ENCODE measurements at regions not wholly inside any gene's neighbourhood (a gene's known extent, or its start where the extent isn't known, plus 50 kb on each side); places are given as distances from the start of the nearest gene placed in this dataset.

GRCh38 chr18:75700561-75700960, 273.1 kb upstream of the SMIM21 start:
- H3K9me3 ChIP-seq (ENCODE audit: control insufficient read depth, insufficient read depth, low read depth, low read length): no peaks in the 10 kb centered on the region
- H3K79me2 ChIP-seq (ENCODE audit: control insufficient read depth, insufficient read depth, low read length): no peaks in the 10 kb centered on the region

DNA sequence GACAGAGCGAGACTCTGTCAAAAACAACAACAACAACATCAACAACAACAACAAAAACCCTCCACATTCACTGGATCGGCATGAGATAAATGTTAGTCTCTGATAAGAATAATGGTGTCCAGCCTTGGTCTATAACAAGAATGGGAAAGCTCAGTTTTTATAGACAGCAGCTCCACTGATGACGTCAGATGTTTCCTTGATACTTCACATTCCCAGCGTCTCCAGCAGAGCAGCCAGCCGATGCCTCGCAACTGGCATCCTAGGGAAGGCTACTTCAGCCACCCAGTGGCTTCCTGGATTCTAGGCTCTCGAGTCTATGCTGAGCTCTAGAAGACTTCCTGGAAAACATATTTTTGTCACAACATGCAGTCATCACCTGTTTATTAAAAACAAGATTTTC, 271.4 kb upstream of the SMIM21 start:
- no peak for DNase-seq (ENCODE audit: low read depth in 2 of 2)
- Histone ChIP-seq H3K4me2 (ENCODE audit: extremely low read depth, insufficient read depth, low read length) (no peak overlapping the region), H3K9me3 (ENCODE audit: control insufficient read depth, insufficient read depth, low read depth, low read length) (no peaks in the 10 kb centered on the region)

More at GRCh38 chr18:75700561-75700960, 273.1 kb upstream of the SMIM21 start:
- no peak overlapping the region for H3K4me2 ChIP-seq (ENCODE audit: extremely low read depth, insufficient read depth, low read length)
- no peak overlapping the region for H3K27ac ChIP-seq (ENCODE audit: insufficient read depth, low read length)
- DNase-seq (ENCODE audit: low read depth in 2 of 2): no peak
- H3K4me1 ChIP-seq (ENCODE audit: control insufficient read depth, extremely low read depth, insufficient read depth, low read length): no peaks in the 10 kb centered on the region
- no peaks in the 10 kb centered on the region for H4K20me1 ChIP-seq (ENCODE audit: control insufficient read depth, extremely low read depth, insufficient read depth, low read length)
- H2AFZ ChIP-seq (ENCODE audit: low read length): no peak overlapping the region
- no peak overlapping the region for H3K9ac ChIP-seq (ENCODE audit: insufficient read depth, low read length)
- no peaks in the 10 kb centered on the region for H3K27me3 ChIP-seq (ENCODE audit: control insufficient read depth, insufficient read depth, low read length)
- H3K4me3 ChIP-seq (replicated peaks in 1 of 4; ENCODE audit: control extremely low read depth in 1 of 4, insufficient read depth in 1 of 4, low read depth in 3 of 4, low read length in 4 of 4): no peak overlapping the region
- no peaks in the 10 kb centered on the region for H3K36me3 ChIP-seq (ENCODE audit: control insufficient read depth, insufficient read depth, low read length)
- TF ChIP-seq EZH2 (IDR thresholded peaks at IDR 0.05; ENCODE audit: low read length, missing control alignments): no peak
- TF ChIP-seq, protein P1, sequence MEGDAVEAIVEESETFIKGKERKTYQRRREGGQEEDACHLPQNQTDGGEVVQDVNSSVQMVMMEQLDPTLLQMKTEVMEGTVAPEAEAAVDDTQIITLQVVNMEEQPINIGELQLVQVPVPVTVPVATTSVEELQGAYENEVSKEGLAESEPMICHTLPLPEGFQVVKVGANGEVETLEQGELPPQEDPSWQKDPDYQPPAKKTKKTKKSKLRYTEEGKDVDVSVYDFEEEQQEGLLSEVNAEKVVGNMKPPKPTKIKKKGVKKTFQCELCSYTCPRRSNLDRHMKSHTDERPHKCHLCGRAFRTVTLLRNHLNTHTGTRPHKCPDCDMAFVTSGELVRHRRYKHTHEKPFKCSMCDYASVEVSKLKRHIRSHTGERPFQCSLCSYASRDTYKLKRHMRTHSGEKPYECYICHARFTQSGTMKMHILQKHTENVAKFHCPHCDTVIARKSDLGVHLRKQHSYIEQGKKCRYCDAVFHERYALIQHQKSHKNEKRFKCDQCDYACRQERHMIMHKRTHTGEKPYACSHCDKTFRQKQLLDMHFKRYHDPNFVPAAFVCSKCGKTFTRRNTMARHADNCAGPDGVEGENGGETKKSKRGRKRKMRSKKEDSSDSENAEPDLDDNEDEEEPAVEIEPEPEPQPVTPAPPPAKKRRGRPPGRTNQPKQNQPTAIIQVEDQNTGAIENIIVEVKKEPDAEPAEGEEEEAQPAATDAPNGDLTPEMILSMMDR (conservative IDR thresholded peaks at IDR 0.05 in 1 of 2, IDR thresholded peaks at IDR 0.05 in 1 of 2; ENCODE audit: low read depth in 1 of 2, low read length in 2 of 2): no peak

DNA sequence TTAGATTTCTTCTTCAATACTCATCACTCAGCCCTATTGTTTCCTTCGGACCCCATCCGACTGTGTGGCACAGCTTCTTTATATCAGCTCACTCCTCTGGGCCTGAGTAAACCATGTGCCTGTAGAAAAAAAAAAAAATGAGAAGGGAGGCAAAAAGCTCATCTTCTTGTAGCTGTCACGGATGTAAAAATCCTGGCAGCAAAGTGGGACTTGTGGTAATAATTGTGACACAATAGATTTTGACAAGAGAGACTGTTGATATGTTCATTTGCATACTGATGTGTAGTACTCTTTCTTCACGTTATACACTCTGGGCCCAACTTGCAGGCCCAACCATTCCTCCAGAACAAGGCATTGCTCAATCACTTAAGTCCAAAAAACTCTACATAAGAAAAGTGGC, 270.0 kb upstream of the SMIM21 start:
- Histone ChIP-seq H3K27ac (ENCODE audit: insufficient read depth, low read length) (no peak overlapping the region), H3K4me3 (replicated peaks in 1 of 4; ENCODE audit: control extremely low read depth in 1 of 4, insufficient read depth in 1 of 4, low read depth in 3 of 4, low read length in 4 of 4) (no peak overlapping the region), H4K20me1 (ENCODE audit: control insufficient read depth, extremely low read depth, insufficient read depth, low read length) (no peaks in the 10 kb centered on the region), H3K27me3 (ENCODE audit: control insufficient read depth, insufficient read depth, low read length) (no peaks in the 10 kb centered on the region), H3K9ac (ENCODE audit: insufficient read depth, low read length) (no peak overlapping the region), H3K79me2 (ENCODE audit: control insufficient read depth, insufficient read depth, low read length) (no peaks in the 10 kb centered on the region), H3K4me1 (ENCODE audit: control insufficient read depth, extremely low read depth, insufficient read depth, low read length) (no peaks in the 10 kb centered on the region), H2AFZ (ENCODE audit: low read length) (no peak overlapping the region), H3K9me3 (ENCODE audit: control insufficient read depth, insufficient read depth, low read depth, low read length) (no peaks in the 10 kb centered on the region), H3K4me2 (ENCODE audit: extremely low read depth, insufficient read depth, low read length) (no peak overlapping the region), H3K36me3 (ENCODE audit: control insufficient read depth, insufficient read depth, low read length) (no peaks in the 10 kb centered on the region)
- no peak for DNase-seq (ENCODE audit: low read depth in 2 of 2)
- TF ChIP-seq, protein P1 (conservative IDR thresholded peaks at IDR 0.05 in 1 of 2, IDR thresholded peaks at IDR 0.05 in 1 of 2; ENCODE audit: low read depth in 1 of 2, low read length in 2 of 2): no peak
- no peak for TF ChIP-seq EZH2 (IDR thresholded peaks at IDR 0.05; ENCODE audit: low read length, missing control alignments)

More for the DNA sequence above, 271.4 kb upstream of the SMIM21 start:
- no peak overlapping the region for H2AFZ ChIP-seq (ENCODE audit: low read length)
- H3K36me3 ChIP-seq (ENCODE audit: control insufficient read depth, insufficient read depth, low read length): no peaks in the 10 kb centered on the region
- no peaks in the 10 kb centered on the region for H4K20me1 ChIP-seq (ENCODE audit: control insufficient read depth, extremely low read depth, insufficient read depth, low read length)
- H3K27me3 ChIP-seq (ENCODE audit: control insufficient read depth, insufficient read depth, low read length): no peaks in the 10 kb centered on the region
- no peak overlapping the region for H3K27ac ChIP-seq (ENCODE audit: insufficient read depth, low read length)
- H3K79me2 ChIP-seq (ENCODE audit: control insufficient read depth, insufficient read depth, low read length): no peaks in the 10 kb centered on the region
- no peak overlapping the region for H3K4me3 ChIP-seq (replicated peaks in 1 of 4; ENCODE audit: control extremely low read depth in 1 of 4, insufficient read depth in 1 of 4, low read depth in 3 of 4, low read length in 4 of 4)
- TF ChIP-seq EZH2 (IDR thresholded peaks at IDR 0.05; ENCODE audit: low read length, missing control alignments): no peak
- TF ChIP-seq, protein P1 (conservative IDR thresholded peaks at IDR 0.05 in 1 of 2, IDR thresholded peaks at IDR 0.05 in 1 of 2; ENCODE audit: low read depth in 1 of 2, low read length in 2 of 2): no peak
- no peaks in the 10 kb centered on the region for H3K4me1 ChIP-seq (ENCODE audit: control insufficient read depth, extremely low read depth, insufficient read depth, low read length)
- H3K9ac ChIP-seq (ENCODE audit: insufficient read depth, low read length): no peak overlapping the region

Data from fibroblast of lung (primary cell).